SU-DHL-6 (cell line): ENCODE measurements at regions not wholly inside any gene's neighbourhood (a gene's known extent, or its start where the extent isn't known, plus 50 kb on each side); places are given as distances from the start of the nearest gene placed in this dataset.

Source experiments
- H2AFZ ChIP-seq: fragments of 200-600 bp; sonication (generic); 2 replicates; pipeline ENCODE4 v1.6.1; 2014; ENCODE audit warnings: low read depth, mild to moderate bottlenecking, moderate library complexity, mixed read lengths, antibody characterized with exemption, low read length; ENCODE audit not compliant: severe bottlenecking
- H3F3A ChIP-seq: fragments of 200-600 bp; shearing (Covaris generic); 2 replicates; pipeline ENCODE4 v1.6.0; 2016; ENCODE audit warnings: antibody characterized with exemption, mild to moderate bottlenecking; ENCODE audit not compliant: insufficient read depth
- H3K27ac ChIP-seq: fragments of 200-600 bp; sonication (generic); 2 replicates; pipeline ENCODE4 v1.5.1; 2016; ENCODE audit warnings: low read depth, mild to moderate bottlenecking, low read length, moderate library complexity, mixed read lengths
- H3K27me3 ChIP-seq: fragments of 200-600 bp; sonication (generic), shearing (Covaris generic); 2 replicates; pipeline ENCODE4 v1.6.0; 2014; ENCODE audit warnings: mild to moderate bottlenecking, low read length
- H3K36me3 ChIP-seq: fragments of 200-600 bp; sonication (generic); 2 replicates; pipeline ENCODE4 v1.6.1; 2014; ENCODE audit warnings: mild to moderate bottlenecking, low read length, mixed read lengths
- H3K4me2 ChIP-seq: fragments of 300-600, 200-600 bp; shearing (Covaris generic), sonication (generic); 2 replicates; pipeline ENCODE4 v1.6.0; 2014; ENCODE audit warnings: low read length, low read depth, mild to moderate bottlenecking; ENCODE audit not compliant: poor library complexity, severe bottlenecking
- H3K4me3 ChIP-seq: fragments of 200-600 bp; sonication (generic); 2 replicates; pipeline ENCODE4 v1.5.1; 2014; ENCODE audit warnings: antibody characterized with exemption, low read length, mild to moderate bottlenecking, mixed read lengths; ENCODE audit not compliant: insufficient read depth, poor library complexity, severe bottlenecking
- H3K79me2 ChIP-seq: fragments of 200-600 bp; sonication (generic); 2 replicates; pipeline ENCODE4 v1.6.1; 2014; ENCODE audit warnings: mild to moderate bottlenecking, low read length, moderate library complexity; ENCODE audit not compliant: insufficient read depth
- H3K9ac ChIP-seq: fragments of 200-600 bp; sonication (generic); 2 replicates; pipeline ENCODE4 v1.7.0; 2014; ENCODE audit warnings: mild to moderate bottlenecking, low read length
- H3K9me2 ChIP-seq: fragments of 200-600 bp; sonication (generic); replicated peaks from 2 replicates; pipeline ENCODE4 v1.6.1; 2014; ENCODE audit warnings: low read length; ENCODE audit not compliant: insufficient read depth
- H3K9me3 ChIP-seq: fragments of 200-600 bp; sonication (generic); 2 replicates; pipeline ENCODE4 v1.6.1; 2014; ENCODE audit warnings: low read length, mixed read lengths; ENCODE audit not compliant: insufficient read depth
- H4K20me1 ChIP-seq: fragments of 200-600 bp; sonication (generic); 2 replicates; pipeline ENCODE4 v1.6.1; 2014; ENCODE audit warnings: low read depth, mild to moderate bottlenecking, antibody characterized with exemption, low read length, moderate library complexity, mixed read lengths
- EZH2phosphoT487 ChIP-seq: fragments of 200-600 bp; sonication (generic), shearing (Covaris generic); conservative IDR thresholded peaks from 2 replicates; pipeline ENCODE4 v1.6.1; 2018; ENCODE audit warnings: mild to moderate bottlenecking, antibody characterized with exemption, low read length, moderate library complexity, mixed read lengths
- TF ChIP-seq, protein P1 (sequence below): fragments of 200-600 bp; sonication (generic); IDR thresholded peaks from one replicate; pipeline ENCODE4 v1.5.1; 2017; ENCODE audit warnings: antibody characterized with exemption, mild to moderate bottlenecking, low read length, moderate library complexity; ENCODE audit not compliant: insufficient read depth, poor library complexity, severe bottlenecking

DNA sequence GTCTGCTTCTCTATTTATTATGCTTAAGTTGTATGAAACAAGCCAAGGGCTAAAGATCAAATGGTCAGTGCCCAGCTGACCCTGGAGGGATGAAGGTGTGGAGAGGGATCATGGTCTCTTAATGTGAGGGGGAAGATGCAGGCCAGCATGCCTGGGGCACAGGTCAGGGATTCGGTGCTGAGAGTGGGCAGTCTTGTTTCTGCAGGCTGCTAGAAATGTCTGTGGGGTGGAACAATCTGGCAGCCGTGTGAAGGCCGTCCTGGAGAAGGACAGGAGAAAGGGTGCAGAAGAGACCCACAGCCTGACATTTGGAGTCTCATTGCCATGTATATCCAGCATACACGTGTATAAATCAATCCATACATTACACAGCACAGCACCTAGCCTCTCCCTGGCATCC is 258.3 kb upstream of the MOCS1 start:
- TF ChIP-seq, protein P1, sequence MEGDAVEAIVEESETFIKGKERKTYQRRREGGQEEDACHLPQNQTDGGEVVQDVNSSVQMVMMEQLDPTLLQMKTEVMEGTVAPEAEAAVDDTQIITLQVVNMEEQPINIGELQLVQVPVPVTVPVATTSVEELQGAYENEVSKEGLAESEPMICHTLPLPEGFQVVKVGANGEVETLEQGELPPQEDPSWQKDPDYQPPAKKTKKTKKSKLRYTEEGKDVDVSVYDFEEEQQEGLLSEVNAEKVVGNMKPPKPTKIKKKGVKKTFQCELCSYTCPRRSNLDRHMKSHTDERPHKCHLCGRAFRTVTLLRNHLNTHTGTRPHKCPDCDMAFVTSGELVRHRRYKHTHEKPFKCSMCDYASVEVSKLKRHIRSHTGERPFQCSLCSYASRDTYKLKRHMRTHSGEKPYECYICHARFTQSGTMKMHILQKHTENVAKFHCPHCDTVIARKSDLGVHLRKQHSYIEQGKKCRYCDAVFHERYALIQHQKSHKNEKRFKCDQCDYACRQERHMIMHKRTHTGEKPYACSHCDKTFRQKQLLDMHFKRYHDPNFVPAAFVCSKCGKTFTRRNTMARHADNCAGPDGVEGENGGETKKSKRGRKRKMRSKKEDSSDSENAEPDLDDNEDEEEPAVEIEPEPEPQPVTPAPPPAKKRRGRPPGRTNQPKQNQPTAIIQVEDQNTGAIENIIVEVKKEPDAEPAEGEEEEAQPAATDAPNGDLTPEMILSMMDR = no peak
- TF ChIP-seq EZH2phosphoT487 = no peak
- no peak overlapping the region for H3K4me2 ChIP-seq

DNA sequence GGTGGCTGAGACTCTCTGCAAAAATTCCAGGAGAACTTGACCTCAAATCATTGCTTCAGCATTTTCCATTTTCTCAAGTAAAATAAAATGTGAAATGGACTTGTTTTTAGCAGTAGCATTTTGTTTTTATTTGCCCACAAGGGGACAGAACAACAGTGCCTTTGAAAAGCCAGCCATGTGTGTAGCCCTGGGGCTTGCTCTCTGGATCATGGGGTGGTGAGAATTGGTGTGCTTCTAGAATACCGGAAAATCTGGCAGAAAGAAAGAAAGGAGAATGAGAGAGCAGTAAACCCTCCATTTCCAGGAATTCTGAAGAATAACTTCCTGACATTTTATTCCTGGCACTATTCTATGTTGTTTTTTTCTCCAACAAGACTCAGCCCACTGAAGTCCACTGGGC is 254.7 kb upstream of the MOCS1 start:
- no peaks in the 10 kb centered on the region for H3K9me2 ChIP-seq
- H3K9me3 ChIP-seq = peaks cover 10% of the 10 kb centered on the region; the same call in 1 of the 2 replicates
- H3K4me2 ChIP-seq = no peak overlapping the region
- no peaks in the 10 kb centered on the region for H3K27me3 ChIP-seq
- H3K36me3 ChIP-seq = no peaks in the 10 kb centered on the region
- no peak overlapping the region for H3K4me3 ChIP-seq
- H2AFZ ChIP-seq = no peak overlapping the region
- H3K27ac ChIP-seq = no peak overlapping the region
- H3K9ac ChIP-seq = no peak overlapping the region
- H4K20me1 ChIP-seq = no peaks in the 10 kb centered on the region
- H3F3A ChIP-seq = no peaks in the 10 kb centered on the region
- H3K79me2 ChIP-seq = no peaks in the 10 kb centered on the region
- TF ChIP-seq, protein P1 = no peak
- TF ChIP-seq EZH2phosphoT487 = no peak

More for the DNA sequence above, 258.3 kb upstream of the MOCS1 start:
- no peaks in the 10 kb centered on the region for H4K20me1 ChIP-seq
- H3K4me3 ChIP-seq = no peak overlapping the region
- H2AFZ ChIP-seq = no peak overlapping the region
- no peaks in the 10 kb centered on the region for H3F3A ChIP-seq
- H3K27ac ChIP-seq = no peak overlapping the region
- H3K27me3 ChIP-seq = no peaks in the 10 kb centered on the region
- no peaks in the 10 kb centered on the region for H3K9me3 ChIP-seq
- no peaks in the 10 kb centered on the region for H3K36me3 ChIP-seq
- H3K79me2 ChIP-seq = no peaks in the 10 kb centered on the region
- no peaks in the 10 kb centered on the region for H3K9me2 ChIP-seq
- no peak overlapping the region for H3K9ac ChIP-seq

- no peak for TF ChIP-seq EZH2phosphoT487
- TF ChIP-seq, protein P1 = no peak
- Histone ChIP-seq H3K79me2 (no peaks in the 10 kb centered on the region), H3K9ac (no peak overlapping the region), H3K27ac (no peak overlapping the region), H3K4me3 (no peak overlapping the region), H3K4me2 (no peak overlapping the region), H3F3A (no peaks in the 10 kb centered on the region), H3K27me3 (no peaks in the 10 kb centered on the region), H3K9me2 (no peaks in the 10 kb centered on the region), H3K9me3 (peaks cover 18% of the 10 kb centered on the region; the same call in 1 of the 2 replicates), H2AFZ (no peak overlapping the region), H3K36me3 (no peaks in the 10 kb centered on the region), H4K20me1 (no peaks in the 10 kb centered on the region)
Measured at GRCh38 chr6:40187535-40188144, 253.4 kb upstream of the MOCS1 start.
